Omental fat pad (tissue), 3 donors: ENCODE measurements at regions not wholly inside any gene's neighbourhood (a gene's known extent, or its start where the extent isn't known, plus 50 kb on each side); places are given as distances from the start of the nearest gene placed in this dataset.

ENCODE experiments used
- ATAC-seq: fragments of 150-250 bp; one replicate; pipeline ENCODE4 v1.9.1; 2016; ENCODE audit warnings: mild to moderate bottlenecking, moderate library complexity; ENCODE audit not compliant: low FRiP score
- DNase-seq: peaks from one replicate; pipeline ENCODE4 v3.0.0-alpha.2; 2019; ENCODE audit warnings: low spot score
- TF ChIP-seq, protein P1 (sequence below), 3 donors: fragments of 450-650 bp; IDR thresholded peaks; one replicate each; pipeline ENCODE4 v1.5.1; 2016 to 2017; ENCODE audit warnings: antibody characterized with exemption in 3 of 3, mild to moderate bottlenecking in 3 of 3, moderate library complexity in 2 of 3

DNA sequence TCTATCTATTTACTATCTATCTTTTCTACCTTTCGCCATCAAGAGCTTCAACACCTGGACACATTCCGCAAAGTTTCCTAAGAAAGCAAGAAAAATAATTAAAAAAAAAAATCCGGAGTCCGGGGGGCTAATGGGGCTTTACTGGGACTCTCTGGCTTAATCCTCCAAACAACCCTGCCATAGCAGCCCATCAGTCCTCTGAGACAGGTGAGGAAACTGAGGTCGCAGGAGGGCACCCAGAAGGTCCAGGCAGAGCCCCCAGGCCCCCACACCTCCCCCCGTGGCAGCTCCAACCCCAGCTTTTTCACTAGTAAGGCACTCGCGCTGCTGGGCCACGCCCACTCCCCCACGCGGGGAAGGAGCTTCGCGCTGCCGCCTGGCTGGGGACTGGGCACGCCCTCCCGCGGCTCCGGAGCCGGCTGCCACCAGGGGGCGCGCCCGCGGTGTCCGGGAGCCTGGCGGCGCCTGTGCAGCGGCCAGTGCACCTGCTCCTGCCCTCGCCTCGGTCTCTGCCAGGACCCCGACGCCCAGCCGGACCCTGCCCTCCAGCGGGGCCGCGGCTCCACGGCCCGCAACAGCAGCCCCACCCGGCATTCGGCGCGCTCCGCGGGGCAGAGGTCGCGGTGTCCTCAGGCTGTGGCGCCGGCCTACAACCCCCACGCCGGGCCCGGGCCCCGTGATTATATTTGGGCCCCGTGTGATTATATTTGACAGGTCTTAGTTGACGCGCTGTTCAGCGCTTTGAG is 54.1 kb upstream of the SAMD11 start:
- peak; percentile 76 for ATAC-seq
- DNase-seq, result peak; percentile 42
- TF ChIP-seq, protein P1, sequence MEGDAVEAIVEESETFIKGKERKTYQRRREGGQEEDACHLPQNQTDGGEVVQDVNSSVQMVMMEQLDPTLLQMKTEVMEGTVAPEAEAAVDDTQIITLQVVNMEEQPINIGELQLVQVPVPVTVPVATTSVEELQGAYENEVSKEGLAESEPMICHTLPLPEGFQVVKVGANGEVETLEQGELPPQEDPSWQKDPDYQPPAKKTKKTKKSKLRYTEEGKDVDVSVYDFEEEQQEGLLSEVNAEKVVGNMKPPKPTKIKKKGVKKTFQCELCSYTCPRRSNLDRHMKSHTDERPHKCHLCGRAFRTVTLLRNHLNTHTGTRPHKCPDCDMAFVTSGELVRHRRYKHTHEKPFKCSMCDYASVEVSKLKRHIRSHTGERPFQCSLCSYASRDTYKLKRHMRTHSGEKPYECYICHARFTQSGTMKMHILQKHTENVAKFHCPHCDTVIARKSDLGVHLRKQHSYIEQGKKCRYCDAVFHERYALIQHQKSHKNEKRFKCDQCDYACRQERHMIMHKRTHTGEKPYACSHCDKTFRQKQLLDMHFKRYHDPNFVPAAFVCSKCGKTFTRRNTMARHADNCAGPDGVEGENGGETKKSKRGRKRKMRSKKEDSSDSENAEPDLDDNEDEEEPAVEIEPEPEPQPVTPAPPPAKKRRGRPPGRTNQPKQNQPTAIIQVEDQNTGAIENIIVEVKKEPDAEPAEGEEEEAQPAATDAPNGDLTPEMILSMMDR (IDR thresholded peaks at IDR 0.05), result peak in 1 of 3 donors; percentile 76
